Fibroblast of lung (primary cell): ENCODE measurements at regions not wholly inside any gene's neighbourhood (a gene's known extent, or its start where the extent isn't known, plus 50 kb on each side); places are given as distances from the start of the nearest gene placed in this dataset.

ENCODE experiments used
- DNase-seq, 2 donors: peaks; one replicate each; pipeline versions ENCODE4 v3.0.0 to v3.0.0-alpha.2; 2010; ENCODE audit warnings: low read depth in 2 of 2
- H2AFZ ChIP-seq: 2 replicates; pipeline ENCODE4 v1.5.1; 2012; ENCODE audit warnings: low read length, control low read depth, inconsistent platforms
- H3K27ac ChIP-seq: 2 replicates; pipeline ENCODE4 v1.5.1; 2011; ENCODE audit warnings: low read length, control low read depth; ENCODE audit not compliant: insufficient read depth
- H3K27me3 ChIP-seq: 2 replicates; pipeline ENCODE4 v1.5.1; 2011; ENCODE audit warnings: mild to moderate bottlenecking, low read length; ENCODE audit not compliant: control insufficient read depth, insufficient read depth
- H3K36me3 ChIP-seq: 2 replicates; pipeline ENCODE4 v1.5.1; 2011; ENCODE audit warnings: low read length; ENCODE audit not compliant: control insufficient read depth, insufficient read depth
- H3K4me1 ChIP-seq: 2 replicates; pipeline ENCODE4 v1.5.1; 2011; ENCODE audit warnings: low read length; ENCODE audit not compliant: control insufficient read depth, insufficient read depth; ENCODE audit errors: extremely low read depth
- H3K4me2 ChIP-seq: 2 replicates; pipeline ENCODE4 v1.5.1; 2011; ENCODE audit warnings: low read length, control low read depth; ENCODE audit not compliant: insufficient read depth; ENCODE audit errors: extremely low read depth
- H3K4me3 ChIP-seq, 4 experiments: fragments of 200-600 bp in 1 of 4; sonication (generic) in 1 of 4; replicated peaks in 1 of 4; 2 replicates each; pipeline ENCODE4 v1.5.1; 2011 to 2016; ENCODE audit warnings: low read length in 4 of 4, low read depth in 3 of 4, mild to moderate bottlenecking in 3 of 4, control low read depth in 2 of 4, inconsistent platforms in 1 of 4, mixed read lengths in 1 of 4; ENCODE audit not compliant: insufficient read depth in 1 of 4; ENCODE audit errors: control extremely low read depth in 1 of 4
- H3K79me2 ChIP-seq: 2 replicates; pipeline ENCODE4 v1.5.1; 2012; ENCODE audit warnings: mild to moderate bottlenecking, low read length, inconsistent platforms; ENCODE audit not compliant: control insufficient read depth, insufficient read depth
- H3K9ac ChIP-seq: 2 replicates; pipeline ENCODE4 v1.5.1; 2011; ENCODE audit warnings: mild to moderate bottlenecking, low read length, control low read depth; ENCODE audit not compliant: insufficient read depth
- H3K9me3 ChIP-seq: 2 replicates; pipeline ENCODE4 v1.5.1; 2012; ENCODE audit warnings: low read depth, low read length; ENCODE audit not compliant: control insufficient read depth, insufficient read depth
- H4K20me1 ChIP-seq: 2 replicates; pipeline ENCODE4 v1.5.1; 2011; ENCODE audit warnings: low read length; ENCODE audit not compliant: control insufficient read depth, insufficient read depth; ENCODE audit errors: extremely low read depth
- CTCF ChIP-seq, 2 donors: IDR thresholded peaks in 1 of 2; conservative IDR thresholded peaks in 1 of 2; 1 replicate in 1 of 2; 2 replicates in 1 of 2; pipeline ENCODE4 v1.5.1; 2011 to 2012; ENCODE audit warnings: low read length in 2 of 2, control low read depth in 1 of 2, inconsistent platforms in 1 of 2, low read depth in 1 of 2, mild to moderate bottlenecking in 1 of 2
- EZH2 ChIP-seq: IDR thresholded peaks from 2 replicates; pipeline ENCODE4 v1.5.1; 2012; ENCODE audit warnings: low read length, control low read depth, mild to moderate bottlenecking; ENCODE audit errors: missing control alignments

GRCh38 chr5:85849411-85849810, 768.3 kb upstream of the COX7C start:
- no peaks in the 10 kb centered on the region for H3K79me2 ChIP-seq
- no peaks in the 10 kb centered on the region for H3K9me3 ChIP-seq
- no peaks in the 10 kb centered on the region for H4K20me1 ChIP-seq
- H3K9ac ChIP-seq: no peak overlapping the region
- H3K4me2 ChIP-seq: no peak overlapping the region
- H3K4me3 ChIP-seq: no peak overlapping the region
- H3K27me3 ChIP-seq: no peaks in the 10 kb centered on the region
- no peak for DNase-seq
- H3K36me3 ChIP-seq: no peaks in the 10 kb centered on the region
- no peak overlapping the region for H2AFZ ChIP-seq
- no peak overlapping the region for H3K27ac ChIP-seq
- no peaks in the 10 kb centered on the region for H3K4me1 ChIP-seq
- TF ChIP-seq EZH2 (no peak), CTCF (conservative IDR thresholded peaks at IDR 0.05 in 1 of 2, IDR thresholded peaks at IDR 0.05 in 1 of 2; ENCODE audit: low read depth in 1 of 2, low read length in 2 of 2) (no peak)

GRCh38 chr5:85865296-85865695, 752.4 kb upstream of the COX7C start:
- Histone ChIP-seq H3K79me2 (no peaks in the 10 kb centered on the region), H3K27ac (no peak overlapping the region), H3K4me1 (no peaks in the 10 kb centered on the region), H2AFZ (no peak overlapping the region), H3K27me3 (no peaks in the 10 kb centered on the region), H3K4me3 (no peak overlapping the region), H3K36me3 (no peaks in the 10 kb centered on the region), H3K4me2 (no peak overlapping the region), H3K9ac (no peak overlapping the region), H4K20me1 (no peaks in the 10 kb centered on the region), H3K9me3 (no peaks in the 10 kb centered on the region)
- TF ChIP-seq EZH2 (no peak), CTCF (conservative IDR thresholded peaks at IDR 0.05 in 1 of 2, IDR thresholded peaks at IDR 0.05 in 1 of 2; ENCODE audit: low read depth in 1 of 2, low read length in 2 of 2) (no peak)
- no peak for DNase-seq

- no peaks in the 10 kb centered on the region for H3K27me3 ChIP-seq
- no peaks in the 10 kb centered on the region for H3K9me3 ChIP-seq
- H4K20me1 ChIP-seq: no peaks in the 10 kb centered on the region
- H3K27ac ChIP-seq: no peak overlapping the region
- TF ChIP-seq EZH2: no peak
- TF ChIP-seq CTCF (conservative IDR thresholded peaks at IDR 0.05 in 1 of 2, IDR thresholded peaks at IDR 0.05 in 1 of 2; ENCODE audit: low read depth in 1 of 2, low read length in 2 of 2): no peak
- no peak overlapping the region for H2AFZ ChIP-seq
- H3K4me3 ChIP-seq: no peak overlapping the region
- no peak overlapping the region for H3K9ac ChIP-seq
- H3K4me1 ChIP-seq: no peaks in the 10 kb centered on the region
- H3K36me3 ChIP-seq: no peaks in the 10 kb centered on the region
- no peaks in the 10 kb centered on the region for H3K79me2 ChIP-seq
- no peak for DNase-seq
- H3K4me2 ChIP-seq: no peak overlapping the region
These were observed 749.7 kb upstream of the COX7C start for GRCh38 chr5:85868070-85868469.
